ENCODE measurements at regions not wholly inside any gene's neighbourhood (a gene's known extent, or its start where the extent isn't known, plus 50 kb on each side); places are given as distances from the start of the nearest gene placed in this dataset.

- no peak for TF ChIP-seq CTCF (IDR thresholded peaks at IDR 0.05)
- TF ChIP-seq EZH2 (IDR thresholded peaks at IDR 0.05; ENCODE audit: borderline replicate concordance, insufficient read depth, low read depth, low read length, poor library complexity, severe bottlenecking) = no peak
Measured at GRCh38 chr2:144328938-144329337, 191.0 kb downstream of the ZEB2 start.
